ENCODE measurements at regions not wholly inside any gene's neighbourhood (a gene's known extent, or its start where the extent isn't known, plus 50 kb on each side); places are given as distances from the start of the nearest gene placed in this dataset.
"Not testable (repeated sequence)": the region's sequence is repeated elsewhere in the genome, so short reads cannot be mapped to it uniquely, and the experiment has no call there.

GRCh38 chr12:131578828-131579470 lies 131.9 kb upstream of the SFSWAP start:
- DNase-seq (ENCODE audit: low read depth) = no peak

DNA sequence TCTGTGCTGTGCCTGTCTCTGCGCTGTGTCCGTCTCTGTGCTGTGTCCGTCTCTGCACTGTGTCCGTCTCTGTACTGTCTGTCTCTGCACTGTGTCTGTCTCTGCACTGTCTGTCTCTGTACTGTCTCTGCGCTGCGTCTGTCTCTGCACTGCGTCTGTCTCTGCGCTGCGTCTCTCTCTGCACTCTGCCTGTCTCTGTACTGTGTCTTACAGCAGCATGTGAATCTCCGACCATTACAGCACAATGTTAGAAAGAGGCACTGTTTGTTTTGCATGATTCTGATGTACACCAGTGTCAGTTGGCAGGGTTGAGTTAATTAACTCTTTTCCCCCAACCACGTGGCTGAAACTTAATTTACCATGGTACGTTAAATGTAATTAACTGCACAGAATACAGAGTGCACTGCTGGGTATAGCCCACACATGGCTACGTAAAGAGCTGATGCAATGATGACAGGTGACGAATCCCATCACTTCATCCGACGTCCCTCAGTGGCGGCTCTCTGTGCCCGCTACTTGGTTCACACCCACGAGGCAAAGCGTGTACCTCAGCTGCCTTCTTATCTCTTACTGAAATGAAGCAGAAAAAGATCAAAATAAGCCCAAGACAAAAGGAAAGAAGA lies 127.7 kb upstream of the SFSWAP start:
- no peak for DNase-seq (ENCODE audit: low read depth)

DNA sequence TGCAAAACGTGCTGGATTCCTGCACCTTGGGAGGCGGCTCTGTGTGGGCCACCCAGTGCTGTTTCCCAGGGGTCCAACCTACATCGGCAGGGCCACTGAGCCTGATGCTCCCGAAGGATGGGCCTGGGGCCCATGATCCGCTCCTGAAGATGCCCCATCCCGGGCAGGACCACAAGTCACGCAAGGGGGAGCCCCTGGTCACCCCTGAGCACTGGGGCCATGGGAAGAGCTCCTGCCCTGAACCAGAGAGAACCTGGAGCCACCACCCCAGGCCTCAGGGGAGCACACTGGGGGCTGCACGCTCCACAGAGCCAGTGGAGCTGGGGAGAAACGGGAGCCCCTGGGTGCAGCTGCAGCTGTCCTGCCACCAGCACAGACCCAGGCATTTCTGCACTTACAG lies 124.6 kb upstream of the SFSWAP start:
- no peak for DNase-seq (ENCODE audit: low read depth)

DNA sequence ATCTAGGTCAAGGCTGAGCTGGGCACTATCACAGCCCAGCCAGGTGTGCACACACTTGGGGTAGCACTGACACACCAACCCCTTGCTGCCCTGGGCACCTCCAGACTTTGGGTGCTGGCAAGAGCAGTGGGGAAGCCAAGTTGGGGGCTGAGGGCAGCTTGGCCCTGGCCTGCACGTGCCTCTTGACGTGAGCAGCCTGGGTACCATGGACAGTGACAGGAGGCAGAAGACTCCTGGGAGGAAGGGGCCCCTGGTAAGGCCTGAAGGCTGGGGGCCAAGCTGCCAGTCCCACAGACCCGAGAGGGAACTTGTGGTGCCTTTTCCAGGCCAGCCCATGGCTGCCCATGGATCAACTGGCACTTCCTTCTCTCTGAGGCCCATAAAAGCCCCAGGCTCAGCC lies 124.1 kb upstream of the SFSWAP start:
- DNase-seq (ENCODE audit: low read depth) = no peak

DNA sequence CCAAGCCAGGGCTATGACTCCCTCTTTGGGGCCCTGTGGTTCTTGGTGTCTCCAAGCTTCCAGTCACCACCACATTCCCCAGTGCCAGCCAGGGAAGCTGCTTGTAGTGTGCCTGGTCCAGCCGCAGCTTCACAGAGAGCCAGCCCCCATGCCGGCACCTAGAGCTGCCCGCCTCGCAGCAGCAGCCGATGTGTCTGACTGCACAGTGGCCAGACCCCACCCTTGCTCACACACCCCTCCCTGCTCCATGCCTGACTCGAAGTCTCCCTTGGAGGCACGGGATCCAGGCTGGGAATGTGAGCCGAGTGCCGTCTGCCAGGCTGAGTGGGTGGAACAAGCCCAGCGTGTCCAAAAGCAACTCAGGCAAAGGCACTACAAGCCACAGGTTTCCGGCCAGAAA lies 123.3 kb upstream of the SFSWAP start:
- DNase-seq (ENCODE audit: low read depth) = no peak

DNA sequence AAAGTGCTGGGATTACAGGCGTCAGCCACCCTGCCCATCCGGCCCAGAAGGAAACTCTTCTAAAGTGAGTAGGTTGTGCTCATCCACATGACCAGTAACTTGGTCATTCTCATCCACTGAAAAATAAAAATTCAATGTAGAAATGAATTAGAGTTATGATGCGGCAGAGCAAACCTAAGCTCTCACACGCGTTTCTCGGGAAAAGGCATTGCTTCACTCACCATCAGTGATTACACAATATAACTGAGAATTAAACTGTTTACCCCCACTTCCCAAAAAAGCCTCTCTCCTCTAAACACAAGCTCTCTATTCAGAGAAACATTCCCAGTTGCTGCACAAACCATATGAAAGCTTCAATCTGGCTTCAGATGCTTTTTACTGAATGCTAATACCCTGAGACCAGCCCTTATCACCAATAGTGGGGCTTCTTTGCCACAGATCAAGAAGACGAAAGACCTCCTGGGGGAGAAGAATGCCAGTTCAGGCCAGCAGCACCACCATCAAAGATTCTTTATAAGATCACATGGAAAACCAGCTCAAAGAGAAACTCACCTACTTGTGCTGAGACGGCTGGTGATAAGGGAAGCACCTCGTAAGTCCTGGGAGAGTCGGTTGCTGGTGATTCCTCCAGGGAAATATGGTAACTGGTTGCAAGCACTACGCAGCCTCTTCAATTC lies 121.5 kb upstream of the SFSWAP start:
- DNase-seq (ENCODE audit: low read depth) = no peak

DNA sequence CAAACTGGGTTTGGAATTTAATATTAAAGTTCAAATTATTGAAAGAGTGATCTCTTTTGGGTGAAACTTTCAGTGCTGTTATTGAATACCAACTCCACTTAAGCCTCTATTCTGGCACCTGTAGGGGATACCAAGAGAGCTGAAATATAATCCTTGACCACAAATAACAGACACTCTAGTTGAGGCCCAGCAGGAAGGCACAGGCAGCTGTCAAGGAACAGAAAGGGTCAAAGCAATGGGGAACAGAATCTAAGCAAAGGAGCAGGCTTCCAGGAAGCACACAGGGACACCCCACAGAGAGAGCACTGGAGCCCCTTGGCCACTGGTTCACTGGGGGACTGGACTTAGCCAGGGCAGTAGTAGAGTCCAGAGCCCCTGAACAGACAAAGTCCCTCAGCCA lies 120.9 kb upstream of the SFSWAP start:
- DNase-seq (ENCODE audit: low read depth) = no peak

DNA sequence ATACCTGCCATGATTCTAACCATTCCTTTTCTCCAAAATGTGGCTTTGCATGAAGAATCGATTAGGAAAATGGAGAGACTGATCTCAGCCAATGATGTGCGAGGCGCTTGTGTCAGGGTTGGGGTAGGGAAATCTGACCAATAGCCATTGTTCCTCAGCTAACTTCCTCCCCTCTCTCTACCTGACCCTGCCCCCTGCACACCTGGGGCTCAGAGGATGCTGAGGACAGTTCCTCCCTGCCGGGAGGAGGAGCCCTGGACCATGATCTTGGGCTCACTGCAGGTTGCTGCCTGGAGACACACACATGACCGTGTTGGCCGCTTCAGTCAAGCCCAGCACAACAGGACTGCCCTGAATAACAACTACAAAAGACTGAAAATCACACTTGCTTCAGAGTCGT lies 119.8 kb upstream of the SFSWAP start:
- no peak for DNase-seq (ENCODE audit: low read depth)

DNA sequence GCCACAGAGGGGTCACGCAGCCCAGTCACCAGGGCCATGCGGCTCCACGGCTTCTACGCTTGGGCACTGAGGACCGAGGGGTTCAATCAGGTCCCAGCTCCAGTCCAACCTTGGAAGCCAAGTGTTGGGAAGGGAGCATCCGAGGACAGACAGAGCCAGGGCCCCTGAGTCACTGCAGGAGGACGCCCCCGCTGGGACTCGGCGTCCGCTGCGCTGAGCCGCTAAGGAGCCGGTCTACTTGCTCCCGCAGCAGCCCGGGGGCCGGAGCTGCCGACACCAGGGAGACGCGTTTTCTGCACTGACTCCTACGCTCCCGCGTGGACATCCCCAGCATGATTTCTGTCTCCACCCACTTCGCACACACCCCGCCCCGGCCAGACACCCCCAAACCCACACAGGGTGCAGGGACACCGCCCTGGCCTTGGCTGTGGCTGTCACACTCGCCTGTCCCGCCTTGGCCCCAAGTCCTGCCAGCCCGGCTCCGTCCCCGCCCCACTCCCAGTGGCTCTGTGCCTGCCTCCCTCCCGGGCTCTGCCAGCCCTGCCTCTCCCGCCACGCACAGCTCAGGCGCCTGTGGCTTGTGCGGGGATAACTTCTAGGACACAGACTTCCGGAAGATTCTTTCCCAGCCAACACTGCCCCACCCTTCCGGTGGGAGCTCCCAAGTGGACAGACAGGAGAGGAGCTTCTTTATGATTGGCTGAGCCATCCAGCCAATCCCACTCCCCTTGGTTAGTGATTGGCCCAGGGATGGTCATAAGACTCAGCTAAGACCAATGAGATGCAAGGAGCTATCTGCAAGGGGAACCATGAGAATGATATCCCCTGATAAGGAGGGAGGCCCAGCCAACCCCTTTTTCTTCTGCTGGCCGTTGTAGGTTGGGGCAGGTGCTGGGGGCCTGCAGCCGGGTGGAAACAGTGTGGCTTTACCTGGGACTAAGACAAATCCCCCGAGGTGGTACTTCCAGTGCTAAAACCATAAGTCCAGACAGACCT lies 118.9 kb upstream of the SFSWAP start:
- DNase-seq (ENCODE audit: low read depth) = no peak

- DNase-seq (ENCODE audit: low read depth) = no peak
These were observed 117.9 kb upstream of the SFSWAP start for GRCh38 chr12:131592972-131593371.

GRCh38 chr12:131593406-131593805 lies 117.5 kb upstream of the SFSWAP start:
- no peak for DNase-seq (ENCODE audit: low read depth)

DNA sequence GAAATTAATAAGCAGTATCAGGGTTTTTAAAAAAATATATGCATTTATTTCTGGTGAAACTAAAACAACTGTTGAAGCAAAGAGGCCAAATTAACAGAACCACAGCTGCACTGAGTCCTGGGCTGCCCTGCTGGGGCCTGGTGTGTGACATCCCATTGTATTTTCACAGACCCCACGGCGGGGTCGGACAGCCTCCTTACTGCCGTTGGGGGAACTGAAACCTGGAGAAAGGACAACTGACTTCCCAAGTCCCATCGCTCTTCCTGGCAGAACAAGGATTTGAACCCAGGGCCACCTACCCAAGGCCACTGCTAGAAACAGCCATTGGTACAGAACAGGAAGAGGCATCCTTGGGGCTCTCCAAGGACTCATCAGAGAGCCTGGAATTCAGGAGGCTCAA lies 114.8 kb upstream of the SFSWAP start:
- DNase-seq (ENCODE audit: low read depth) = no peak

GRCh38 chr12:131597333-131597732 lies 113.6 kb upstream of the SFSWAP start:
- no peak for DNase-seq (ENCODE audit: low read depth)

DNA sequence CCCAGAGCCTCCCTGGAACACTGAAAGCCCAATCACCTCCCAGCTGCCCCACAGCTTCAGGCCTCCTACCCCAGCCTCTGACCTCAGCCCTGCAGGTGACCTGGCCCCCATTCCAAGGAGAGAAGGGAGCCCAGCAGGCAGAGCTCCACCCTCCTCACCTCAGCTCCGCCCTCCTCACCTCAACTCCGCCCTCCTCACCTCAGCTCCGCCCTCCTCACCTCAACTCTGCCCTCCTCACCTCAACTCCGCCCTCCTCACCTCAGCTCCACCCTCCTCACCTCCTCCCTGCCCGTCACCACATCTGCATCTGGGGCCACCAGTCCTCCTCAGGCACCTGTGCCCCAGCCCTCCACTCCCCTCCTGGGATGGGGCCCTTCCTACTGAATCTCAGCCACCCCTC lies 112.2 kb upstream of the SFSWAP start:
- DNase-seq (ENCODE audit: low read depth) = no peak

DNA sequence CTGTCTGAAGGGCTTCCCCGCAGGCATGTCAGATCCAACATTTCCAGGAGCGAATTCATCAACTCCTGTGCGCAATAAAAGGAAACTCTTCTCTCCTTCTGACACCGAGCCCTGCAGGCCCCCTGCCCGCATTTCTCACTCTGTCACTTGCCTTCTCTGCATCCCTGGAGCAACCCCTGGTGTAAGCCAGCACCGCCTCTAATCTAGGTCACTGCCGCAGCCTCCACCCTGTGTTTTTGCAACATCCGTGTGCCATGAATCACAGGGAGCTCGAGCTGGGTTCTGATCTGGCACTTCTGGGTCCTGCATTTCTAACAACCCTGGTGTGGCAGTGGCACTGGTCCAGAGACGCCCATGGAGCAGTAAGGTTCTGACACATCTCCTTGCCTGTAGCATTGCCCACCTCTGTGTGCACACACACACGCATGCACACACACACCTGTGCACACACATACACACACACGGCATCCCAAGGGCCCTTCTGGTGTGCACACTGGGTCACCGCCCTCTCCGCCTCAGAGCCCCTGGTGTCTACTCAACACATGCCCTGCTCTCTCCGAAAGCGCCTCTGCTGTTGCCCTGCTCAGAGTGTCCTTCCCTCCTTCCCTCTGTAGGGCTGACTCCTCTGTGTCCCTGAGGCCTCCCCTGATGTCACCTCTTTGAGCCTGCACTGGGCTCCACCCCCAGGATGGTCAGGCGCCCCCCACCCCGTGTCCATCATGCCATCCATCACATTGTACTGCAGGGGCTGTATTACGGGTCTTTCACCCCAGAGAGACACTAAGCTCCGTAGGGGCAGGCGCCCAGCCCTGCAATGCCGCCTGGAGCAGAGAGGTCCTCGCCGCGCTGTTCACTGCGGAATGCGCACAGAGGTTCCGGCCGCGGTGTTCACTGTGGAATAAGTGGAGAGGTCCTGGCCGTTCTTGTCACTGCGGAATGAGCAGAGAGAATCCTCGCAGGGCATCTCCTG lies 111.4 kb upstream of the SFSWAP start:
- DNase-seq (ENCODE audit: low read depth) = no peak

GRCh38 chr12:131600160-131600532 lies 110.7 kb upstream of the SFSWAP start:
- no peak for DNase-seq (ENCODE audit: low read depth)

DNA sequence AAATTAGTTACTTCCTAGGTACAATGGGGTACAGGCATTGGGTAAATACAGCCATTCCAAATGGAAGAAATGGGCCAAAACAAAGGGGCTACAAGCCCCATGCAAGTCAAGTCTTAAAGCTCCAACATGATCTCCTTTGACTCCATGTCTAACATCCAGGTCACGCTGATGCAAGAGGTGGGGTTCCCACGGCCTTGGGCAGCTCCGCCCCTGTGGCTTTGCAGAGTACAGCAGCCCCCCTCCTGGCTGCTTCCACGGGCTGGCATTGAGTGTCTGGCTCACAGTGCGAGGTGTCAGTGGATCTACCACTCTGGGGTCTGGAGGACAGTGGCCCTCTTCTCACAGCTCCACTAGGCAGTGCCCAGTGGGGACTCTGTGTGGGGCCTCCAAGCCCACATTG lies 109.4 kb upstream of the SFSWAP start:
- not testable (repeated sequence) for DNase-seq (ENCODE audit: low read depth)

DNA sequence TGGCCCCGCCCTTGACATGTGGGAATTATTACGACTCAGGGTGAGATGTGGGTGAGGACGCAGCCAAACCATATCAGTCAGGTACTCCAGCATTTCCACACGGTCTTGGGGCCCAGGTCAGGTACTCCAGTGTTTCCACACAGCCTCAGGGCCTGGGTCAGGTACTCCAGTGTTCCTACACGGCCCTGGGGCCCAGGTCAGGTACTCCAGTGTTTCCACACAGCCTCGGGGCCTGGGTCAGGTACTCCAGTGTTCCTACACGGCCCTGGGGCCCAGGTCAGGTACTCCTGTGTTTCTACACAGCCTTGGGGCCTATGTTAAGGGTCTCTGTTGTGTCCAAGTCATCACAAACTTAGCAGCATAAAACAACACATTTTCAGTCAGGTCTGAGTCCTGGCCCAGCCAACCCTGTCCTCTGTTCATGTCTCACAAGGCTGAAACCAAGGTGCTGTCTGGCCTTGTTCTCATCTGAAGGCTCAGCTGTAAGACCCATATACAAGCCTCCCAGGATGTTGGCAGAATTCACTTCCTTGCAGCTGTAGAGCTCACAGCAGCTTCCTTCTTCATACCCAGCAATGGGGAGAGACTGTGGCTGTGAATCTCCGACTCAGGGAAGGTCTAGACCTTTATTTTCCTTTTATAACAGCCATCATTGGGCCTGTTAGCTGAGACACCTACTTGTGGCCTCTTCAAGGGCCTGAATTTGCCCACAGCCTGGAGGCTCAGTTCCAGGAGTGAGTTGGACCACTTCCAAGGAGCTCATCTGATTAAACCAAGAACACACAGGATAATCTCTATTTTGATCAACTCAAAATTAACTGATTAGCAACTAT lies 107.6 kb upstream of the SFSWAP start:
- no peak for DNase-seq (ENCODE audit: low read depth)

- DNase-seq (ENCODE audit: low read depth) = no peak
These were observed 106.7 kb upstream of the SFSWAP start for GRCh38 chr12:131603939-131604795.

Data from iris pigment epithelial cell (primary cell).